ENCODE measurements at regions not wholly inside any gene's neighbourhood (a gene's known extent, or its start where the extent isn't known, plus 50 kb on each side); places are given as distances from the start of the nearest gene placed in this dataset.
"Not testable (repeated sequence)": the region's sequence is repeated elsewhere in the genome, so short reads cannot be mapped to it uniquely, and the experiment has no call there.

- TF ChIP-seq, protein P1, sequence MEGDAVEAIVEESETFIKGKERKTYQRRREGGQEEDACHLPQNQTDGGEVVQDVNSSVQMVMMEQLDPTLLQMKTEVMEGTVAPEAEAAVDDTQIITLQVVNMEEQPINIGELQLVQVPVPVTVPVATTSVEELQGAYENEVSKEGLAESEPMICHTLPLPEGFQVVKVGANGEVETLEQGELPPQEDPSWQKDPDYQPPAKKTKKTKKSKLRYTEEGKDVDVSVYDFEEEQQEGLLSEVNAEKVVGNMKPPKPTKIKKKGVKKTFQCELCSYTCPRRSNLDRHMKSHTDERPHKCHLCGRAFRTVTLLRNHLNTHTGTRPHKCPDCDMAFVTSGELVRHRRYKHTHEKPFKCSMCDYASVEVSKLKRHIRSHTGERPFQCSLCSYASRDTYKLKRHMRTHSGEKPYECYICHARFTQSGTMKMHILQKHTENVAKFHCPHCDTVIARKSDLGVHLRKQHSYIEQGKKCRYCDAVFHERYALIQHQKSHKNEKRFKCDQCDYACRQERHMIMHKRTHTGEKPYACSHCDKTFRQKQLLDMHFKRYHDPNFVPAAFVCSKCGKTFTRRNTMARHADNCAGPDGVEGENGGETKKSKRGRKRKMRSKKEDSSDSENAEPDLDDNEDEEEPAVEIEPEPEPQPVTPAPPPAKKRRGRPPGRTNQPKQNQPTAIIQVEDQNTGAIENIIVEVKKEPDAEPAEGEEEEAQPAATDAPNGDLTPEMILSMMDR (IDR thresholded peaks at IDR 0.05 in 8 of 11, conservative IDR thresholded peaks at IDR 0.05 in 3 of 11) = not testable (repeated sequence)
- TF ChIP-seq POLR2AphosphoS5, POLR2A (IDR thresholded peaks at IDR 0.05): not testable (repeated sequence)
Observed at GRCh38 chr4:118417800-118418199, 65.0 kb upstream of the PRSS12 start.

Measured in spleen (tissue), 7 donors.